HG02610 (cell line): ENCODE measurements at regions not wholly inside any gene's neighbourhood (a gene's known extent, or its start where the extent isn't known, plus 50 kb on each side); places are given as distances from the start of the nearest gene placed in this dataset.

Experiments
- ATAC-seq: cut with Tn5 transposase; IDR thresholded peaks from one replicate; pipeline ENCODE4 v1.9.1; 2021; ENCODE audit warnings: mild to moderate bottlenecking, moderate library complexity; ENCODE audit not compliant: unreplicated experiment

DNA sequence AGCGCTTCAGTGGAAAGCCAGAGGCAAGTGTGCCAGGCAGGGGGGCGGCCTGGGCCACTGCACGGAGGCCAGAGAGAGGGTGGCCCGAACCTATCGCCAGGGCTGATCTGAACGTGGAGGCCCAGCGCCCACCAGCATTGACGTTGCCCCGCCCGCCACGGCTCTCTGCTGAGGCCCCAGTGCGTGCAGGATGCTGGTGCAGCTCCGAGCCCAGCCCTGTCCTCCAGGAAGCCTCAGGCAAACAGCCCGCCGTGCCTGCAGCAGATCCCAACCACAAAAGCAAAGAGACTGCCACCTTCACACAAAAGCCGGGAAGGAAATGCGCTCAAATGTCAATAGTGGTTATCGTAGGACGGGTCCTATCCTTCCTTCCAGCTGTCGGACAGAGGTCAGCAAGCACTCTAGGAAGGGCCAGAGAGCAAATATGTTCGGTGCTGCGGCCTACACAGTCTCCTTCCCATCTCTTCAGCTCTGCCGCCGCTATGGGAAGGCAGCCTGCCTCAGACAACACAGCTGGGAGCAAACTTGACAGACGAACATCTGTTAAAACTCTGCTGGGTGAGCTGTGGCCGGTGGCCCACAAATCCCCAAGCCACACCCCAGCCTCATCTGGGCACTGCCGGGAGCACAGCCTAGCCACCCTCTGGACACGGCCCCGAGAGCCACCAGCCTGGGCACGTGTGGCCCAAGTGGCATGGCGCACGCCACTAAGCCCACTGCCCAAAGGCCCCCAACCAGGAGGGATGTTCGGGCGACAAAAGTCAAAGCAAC lies 146.2 kb downstream of the CRYBB2 start:
- ATAC-seq = no peak

DNA sequence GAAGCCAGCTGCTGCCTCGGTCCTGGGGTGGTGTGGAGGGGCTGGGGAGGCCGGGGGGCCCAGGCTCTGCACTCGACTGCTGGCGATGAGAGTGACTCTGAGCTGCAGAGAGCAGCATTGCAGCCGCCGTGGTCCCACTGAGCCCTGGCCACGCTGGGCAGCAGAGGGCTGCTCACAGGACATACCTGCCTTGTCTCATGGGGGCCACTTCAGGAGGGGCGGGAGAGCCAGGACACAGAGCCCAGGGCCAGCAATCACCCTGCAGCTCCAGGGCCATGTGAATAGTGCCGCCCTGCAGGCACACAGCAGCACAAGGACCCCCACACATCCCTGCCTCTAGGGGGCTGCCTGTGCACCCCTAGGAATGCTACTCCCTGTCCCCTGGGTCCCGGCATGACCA lies 147.0 kb downstream of the CRYBB2 start:
- ATAC-seq = no peak

DNA sequence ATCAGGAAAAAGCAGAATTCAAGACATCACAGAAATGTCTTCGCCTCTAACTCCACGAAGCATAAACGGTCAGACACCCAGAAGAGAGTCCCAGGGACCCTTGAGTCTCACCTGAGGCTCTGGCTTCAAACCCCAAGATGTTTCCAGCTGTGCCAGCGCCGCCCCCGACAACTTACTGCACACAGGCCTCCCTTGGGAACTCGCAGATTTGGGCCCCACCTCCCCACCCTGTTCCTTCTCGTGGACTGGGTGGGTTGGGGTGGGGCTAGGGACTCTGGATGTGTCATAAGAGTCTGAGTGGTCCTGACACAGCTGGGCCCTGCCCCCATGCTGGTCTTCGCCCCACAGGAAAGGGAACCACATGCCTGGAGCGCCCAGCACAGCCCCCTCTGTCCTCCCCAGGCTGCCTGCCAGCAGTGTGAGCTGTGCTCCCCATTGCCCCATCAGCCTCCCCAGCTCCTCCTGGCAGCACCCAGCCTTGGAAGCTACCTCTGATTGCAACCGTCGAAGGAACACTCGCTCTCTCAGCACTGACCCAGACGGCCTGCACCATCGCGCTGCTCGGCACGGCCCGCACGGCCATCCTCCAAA lies 147.5 kb downstream of the CRYBB2 start:
- ATAC-seq = no peak

DNA sequence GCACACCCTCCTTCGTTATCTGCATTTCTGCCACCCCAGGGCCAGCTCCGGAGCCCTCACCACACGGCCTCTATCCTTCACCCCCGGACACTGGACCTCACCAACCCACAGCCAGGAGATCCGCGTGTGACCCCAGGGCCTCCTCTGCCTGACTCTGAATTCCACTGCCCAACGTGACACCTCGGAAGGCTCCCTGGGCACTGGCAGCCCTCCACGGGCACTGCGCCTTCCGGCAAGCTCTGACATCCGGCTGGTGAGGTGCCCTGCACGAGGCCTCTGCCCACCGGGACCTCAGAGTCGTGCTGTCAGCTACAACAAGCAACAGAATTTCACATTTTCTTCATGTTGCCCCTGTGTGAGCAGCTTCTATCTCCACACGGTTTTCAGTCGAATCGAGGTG lies 148.3 kb downstream of the CRYBB2 start:
- ATAC-seq = no peak

DNA sequence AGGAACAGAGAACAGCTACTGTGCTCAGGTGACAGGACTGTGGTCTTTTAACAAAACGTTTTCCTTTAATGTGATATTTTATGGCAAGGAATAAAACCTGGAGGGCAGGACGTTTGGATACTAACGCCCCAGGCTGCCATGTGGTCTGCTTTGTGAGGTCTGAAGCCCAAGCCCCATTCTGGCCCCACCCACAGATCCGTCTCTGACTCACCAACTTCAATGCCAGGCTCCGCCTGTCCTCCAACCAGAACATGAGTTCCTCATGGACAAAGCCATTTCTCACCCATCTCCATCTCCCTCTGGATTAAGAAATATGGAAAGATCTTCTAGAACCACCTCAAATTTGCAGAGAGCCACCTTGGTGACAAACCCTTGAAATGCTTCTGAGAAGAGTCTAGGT lies 148.8 kb downstream of the CRYBB2 start:
- no peak for ATAC-seq

DNA sequence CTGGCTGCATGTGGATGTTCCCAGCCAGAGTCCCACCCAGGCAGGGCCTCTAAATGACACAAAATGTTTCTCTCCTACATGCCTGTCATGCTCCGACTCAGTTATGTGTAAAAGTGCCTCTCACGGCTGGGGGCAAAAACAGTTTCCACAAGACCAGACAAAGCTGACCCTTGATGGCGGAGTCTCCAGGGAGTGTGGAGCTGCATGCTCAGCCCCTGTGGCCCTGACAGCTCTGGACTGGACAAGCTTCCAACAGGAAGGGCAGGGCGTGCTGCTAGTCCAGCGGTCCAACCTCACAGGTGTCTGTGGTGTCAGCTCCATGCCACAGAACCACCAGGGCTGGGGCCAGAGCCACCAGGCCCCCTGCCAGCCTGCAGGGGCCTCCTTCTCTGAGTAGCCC lies 149.6 kb downstream of the CRYBB2 start:
- no peak for ATAC-seq

DNA sequence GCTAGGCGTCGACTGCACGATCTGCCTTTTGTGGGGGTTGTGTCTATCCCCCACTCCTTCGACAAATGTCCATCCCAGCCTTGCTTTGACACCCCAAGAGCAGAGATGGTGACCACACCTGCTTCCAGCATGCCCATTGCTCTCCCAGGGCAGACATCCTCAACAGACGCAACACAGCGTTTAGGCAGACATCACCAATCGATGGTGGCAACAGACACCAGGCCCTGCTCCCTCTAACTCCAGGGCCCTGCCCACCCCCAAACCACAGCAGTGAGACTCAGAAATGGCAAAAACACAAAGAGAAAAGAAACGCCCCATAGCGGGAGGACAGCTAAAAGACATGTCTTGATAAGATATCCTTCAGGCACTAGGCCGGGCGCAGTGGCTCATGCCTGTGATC lies 150.9 kb downstream of the CRYBB2 start:
- ATAC-seq = no peak

DNA sequence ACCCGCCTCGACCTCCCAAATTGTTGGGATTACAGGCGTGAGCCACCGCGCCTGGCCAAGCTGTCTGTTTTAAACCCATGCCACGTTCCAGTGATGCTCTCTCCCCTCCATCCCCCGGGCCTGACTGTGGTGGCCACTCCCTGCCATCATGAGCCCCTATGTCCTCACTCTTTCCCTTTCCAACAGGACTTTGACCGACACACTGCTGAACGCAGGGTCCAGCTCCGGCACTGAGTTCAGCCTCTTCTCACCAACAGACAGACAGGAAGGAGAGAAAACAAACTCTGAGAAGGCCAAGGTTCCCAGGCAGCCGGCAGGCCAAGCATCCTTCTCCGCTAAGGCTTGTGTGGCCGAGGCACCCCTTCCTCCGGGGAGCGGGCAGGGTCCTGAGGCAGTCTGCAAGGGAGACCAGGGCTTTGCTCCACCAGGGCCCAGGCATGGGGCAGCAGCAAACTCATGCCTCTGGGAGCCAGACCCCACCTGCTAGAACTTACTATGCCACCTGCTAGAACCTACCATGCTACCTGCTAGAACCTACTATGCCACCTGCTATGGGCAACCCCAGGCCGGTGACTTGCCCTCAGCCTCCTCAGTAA lies 152.7 kb downstream of the CRYBB2 start:
- no peak for ATAC-seq

DNA sequence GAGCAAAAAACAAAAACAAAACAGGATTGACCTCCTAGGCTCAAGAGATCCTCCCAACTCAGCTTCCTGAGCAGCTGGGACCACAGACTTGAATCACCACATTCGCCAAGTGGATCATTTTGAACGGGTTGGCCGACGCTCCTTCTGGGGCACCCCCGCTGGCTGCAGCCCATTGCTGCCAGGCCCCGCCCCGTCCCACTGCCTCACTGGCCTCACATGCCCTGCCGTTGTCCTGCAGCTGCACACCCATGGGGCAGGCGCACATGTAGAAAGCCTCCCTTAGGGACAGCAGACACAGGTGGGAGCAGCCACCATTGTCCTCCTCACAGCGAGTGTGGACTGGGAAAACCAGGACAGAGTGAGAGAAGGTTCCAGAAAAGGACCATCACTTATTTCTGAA lies 154.5 kb downstream of the CRYBB2 start:
- no peak for ATAC-seq

DNA sequence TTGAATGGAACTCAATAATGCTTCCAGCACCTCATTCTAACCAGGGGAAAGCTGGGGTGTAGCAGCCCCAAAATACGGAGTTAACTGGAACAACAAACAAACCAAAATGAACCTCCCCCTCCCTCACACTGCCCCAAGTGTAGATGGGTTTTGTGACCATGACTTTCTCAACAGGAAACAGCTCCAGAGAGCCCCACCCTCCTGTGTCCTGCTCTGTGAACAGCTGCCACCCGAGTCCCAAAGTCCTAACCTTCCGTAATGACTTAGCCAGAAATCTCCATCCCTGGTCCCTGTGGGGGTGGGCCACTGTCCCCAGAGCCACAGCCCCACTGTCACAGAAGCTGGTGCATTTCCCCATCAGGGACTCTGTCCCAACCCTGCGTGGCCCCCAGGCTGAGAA lies 155.4 kb downstream of the CRYBB2 start:
- no peak for ATAC-seq

DNA sequence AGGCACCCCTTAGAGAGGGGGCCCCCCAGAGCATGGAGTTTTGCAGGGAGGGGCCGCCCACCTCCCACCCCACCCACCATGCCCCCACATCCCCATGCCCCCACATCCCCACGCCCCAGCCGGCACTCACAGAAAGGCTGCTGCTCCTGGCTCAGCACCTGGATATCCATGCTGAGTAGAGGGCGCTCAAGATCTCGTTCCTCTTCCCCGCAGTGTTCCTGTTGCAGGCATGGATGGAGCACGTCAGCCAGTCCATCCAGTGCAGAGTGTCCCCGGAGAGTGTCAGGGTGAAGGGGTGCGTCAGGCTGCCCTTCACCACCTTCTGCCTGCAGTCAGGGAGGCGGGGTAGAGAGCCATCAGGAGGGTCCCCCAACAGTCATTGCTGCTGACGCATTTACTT lies 156.2 kb downstream of the CRYBB2 start:
- ATAC-seq = no peak

DNA sequence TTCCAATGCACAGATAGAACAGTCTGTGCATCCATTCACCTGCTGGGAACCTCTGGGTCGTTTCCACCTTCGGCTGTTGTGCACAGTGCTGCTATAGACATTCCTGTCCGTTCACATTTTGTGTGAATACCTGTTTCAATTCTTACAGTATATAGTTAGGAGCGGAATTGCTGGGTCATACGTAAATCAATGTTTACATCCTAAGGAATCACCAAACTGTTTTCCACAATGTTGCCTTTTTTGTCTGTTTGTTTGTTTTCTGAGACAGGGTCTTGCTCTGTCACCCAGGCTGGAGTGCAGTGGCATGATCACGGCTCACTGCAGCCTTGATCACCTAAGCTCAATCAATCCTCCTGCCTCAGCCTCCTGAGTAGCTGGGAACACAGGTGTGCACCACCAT lies 158.3 kb downstream of the CRYBB2 start:
- no peak for ATAC-seq

DNA sequence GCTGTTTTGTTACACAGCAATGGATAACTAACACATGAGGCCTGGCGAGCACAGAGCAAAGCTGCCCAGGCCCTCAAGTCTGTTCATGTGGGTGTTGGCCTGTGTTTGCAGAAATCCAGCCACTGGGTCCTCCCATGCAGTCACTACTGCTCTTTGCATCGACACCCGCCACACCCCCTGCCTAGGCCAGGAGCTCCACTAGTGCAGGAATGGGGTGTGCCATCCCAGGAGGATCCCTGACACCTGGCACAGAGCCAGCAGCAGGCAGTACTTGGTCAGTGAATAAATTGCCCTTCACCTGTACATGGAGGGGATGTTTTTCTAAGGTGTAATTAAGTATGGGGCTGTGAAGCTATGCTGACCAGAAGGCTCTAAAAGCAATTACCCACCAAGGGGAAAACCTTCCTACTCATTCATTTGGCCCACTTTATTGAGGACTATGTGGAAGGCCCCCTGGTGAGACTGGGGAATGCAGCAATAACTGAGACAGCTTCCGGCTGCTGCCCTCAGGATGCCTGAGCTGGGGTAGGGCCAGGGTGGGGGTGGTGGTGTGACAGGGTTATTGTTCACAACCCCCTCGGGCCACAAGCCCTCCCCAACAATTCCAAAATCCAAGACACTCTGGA lies 160.8 kb downstream of the CRYBB2 start:
- no peak for ATAC-seq

DNA sequence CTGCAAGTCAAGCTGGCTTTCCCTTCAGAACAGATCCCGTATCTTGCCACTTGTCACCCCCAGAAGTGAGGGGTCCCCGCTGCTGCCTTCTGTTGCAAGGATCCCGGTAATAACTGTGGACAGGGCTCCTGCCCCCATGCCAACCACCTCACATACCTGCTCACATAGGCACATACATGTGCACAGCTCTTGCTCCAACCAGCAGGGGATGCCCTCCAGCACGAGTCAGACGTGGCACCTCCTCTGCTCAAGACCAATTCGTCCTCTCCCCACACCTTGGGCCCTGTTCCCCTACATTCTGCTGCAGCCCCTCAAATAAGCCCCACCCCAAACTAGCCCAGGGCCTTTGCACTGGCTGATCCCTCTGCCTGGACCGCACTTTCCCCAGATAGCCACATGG lies 163.3 kb downstream of the CRYBB2 start:
- ATAC-seq = no peak

DNA sequence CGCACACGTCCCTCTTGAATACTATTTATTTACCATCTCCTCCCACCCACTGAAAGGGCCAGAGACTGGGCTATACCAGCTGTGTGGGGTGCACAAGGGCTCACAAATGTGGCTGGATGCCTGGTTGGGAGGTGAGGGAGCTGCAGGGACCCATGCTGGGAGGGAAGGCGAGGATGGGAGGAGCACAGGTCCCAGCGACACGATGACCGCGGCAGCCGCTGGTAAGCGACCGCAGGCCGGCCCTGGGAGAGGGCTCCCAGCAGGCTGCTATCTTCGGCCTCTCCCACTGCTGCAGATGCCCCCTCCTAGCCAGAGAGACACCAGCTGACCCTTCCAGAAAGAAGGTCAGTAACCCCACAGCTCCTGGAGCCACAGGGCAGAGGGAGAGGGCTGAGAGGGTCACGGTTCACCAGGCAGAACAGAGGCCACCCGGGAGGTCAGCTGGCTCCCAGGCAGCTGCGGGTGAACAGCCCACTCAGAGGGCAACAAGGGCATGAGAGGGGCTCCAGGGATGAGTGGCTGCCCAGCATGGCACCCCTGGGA lies 163.9 kb downstream of the CRYBB2 start:
- no peak for ATAC-seq

DNA sequence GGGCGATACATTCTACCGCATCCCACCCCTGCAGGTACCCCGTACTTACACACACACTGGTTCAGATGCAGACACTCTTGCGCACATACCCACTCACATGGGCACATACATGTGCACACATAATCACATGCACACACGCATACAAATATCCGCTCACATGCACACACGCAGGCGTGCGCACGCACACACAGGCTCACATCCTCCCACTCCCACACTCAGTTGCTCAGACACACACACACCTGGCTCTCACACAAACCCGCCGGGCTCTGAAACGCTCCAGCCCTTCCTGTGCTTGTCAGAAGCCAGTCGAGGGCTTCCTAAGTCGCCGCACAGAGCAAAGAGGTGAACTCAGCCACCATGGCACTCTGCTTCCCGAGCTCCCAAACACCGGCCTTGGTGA lies 164.5 kb downstream of the CRYBB2 start:
- no peak for ATAC-seq

DNA sequence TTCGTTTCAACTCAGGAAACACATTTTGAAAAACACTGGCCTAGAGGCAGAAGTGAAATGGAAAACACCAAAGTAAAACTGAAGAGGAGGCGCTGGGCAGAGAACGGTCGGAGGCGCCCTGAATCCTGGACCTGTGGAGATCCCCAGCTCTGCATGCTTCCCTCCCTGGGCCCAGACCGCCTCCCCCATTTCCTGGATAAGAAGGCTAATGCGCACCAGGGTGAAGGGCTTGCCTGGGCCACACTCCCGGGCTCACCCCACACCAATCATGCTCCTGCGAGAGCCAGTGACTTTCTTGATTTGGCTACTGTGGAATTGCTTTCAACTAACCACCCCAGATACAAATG lies 167.1 kb downstream of the CRYBB2 start:
- no peak for ATAC-seq

DNA sequence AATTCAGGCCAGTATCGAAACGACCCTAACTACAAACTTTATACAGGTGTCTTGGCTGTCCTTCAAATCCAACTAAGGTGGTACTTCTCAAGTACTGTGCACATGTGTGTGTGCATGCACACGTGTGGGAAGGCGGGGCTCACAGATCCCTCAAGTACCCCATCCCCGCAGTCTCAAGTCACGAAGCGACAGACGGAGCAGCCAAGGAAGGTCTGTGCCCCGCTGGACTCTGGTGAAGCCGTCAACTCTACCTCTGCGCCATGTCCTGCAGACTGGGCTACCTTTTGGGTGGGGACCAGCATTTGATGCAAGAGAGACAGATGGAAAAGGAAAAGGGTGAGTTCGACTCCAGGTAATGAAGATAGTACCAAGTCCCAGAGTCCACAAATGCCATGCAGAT lies 169.0 kb downstream of the CRYBB2 start:
- no peak for ATAC-seq

DNA sequence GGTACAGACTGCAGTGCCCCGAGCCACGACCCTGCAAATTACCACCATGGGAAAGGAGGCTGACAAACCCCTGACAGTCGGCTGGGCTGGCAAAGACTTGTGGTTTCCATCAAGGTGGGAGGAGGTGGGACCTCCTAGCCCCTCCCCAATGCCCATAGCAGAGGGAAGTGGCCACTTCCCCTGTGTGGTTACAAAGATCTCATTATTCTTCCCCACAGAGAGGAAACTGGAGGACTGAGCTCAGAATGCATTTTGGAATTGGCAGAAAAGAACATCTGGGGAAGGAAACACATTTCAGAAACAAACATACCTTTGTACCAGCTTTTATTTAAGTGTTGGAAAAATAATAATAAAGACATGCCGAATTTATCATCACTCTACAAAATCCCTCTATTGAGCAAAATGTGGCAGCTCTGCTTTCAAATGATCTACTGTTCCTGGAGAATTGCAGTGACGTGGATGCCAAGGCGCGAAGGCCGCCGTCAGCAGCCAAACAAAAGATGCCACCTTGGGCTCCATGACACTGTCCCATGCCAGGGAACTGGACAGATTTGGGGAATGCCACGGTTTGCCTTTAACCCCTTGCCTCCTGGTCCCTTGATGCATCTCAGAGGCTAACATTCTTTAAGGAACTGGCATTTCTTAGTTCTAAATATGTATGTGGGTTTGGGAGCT lies 169.6 kb downstream of the CRYBB2 start:
- no peak for ATAC-seq

DNA sequence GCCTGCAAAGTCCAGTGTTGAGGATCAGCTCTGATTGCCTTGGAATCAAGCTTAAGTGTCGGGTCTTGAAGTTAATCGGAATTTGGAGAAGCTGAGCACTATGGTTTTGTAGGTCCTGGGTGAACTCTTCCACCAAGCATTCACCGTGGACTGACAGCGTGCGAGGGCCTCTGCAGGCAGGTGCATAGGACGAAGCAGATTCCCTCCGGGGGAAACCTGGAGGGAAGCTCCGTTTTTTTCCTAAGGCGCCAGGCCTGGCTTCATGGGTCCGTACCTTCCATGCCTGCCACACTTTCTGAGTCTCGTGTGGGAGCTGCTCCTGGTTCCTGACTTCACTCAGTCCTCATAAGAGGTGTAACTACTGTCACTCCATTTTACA lies 170.1 kb downstream of the CRYBB2 start:
- no peak for ATAC-seq
